Osteocyte (in vitro differentiated cells): ENCODE measurements at regions not wholly inside any gene's neighbourhood (a gene's known extent, or its start where the extent isn't known, plus 50 kb on each side); places are given as distances from the start of the nearest gene placed in this dataset.

Source experiments
- DNase-seq: peaks from one replicate; pipeline ENCODE4 v3.0.0; 2021; ENCODE audit warnings: mixed read lengths; ENCODE audit not compliant: unreplicated experiment; ENCODE audit errors: extremely low spot score
- H3K27ac Mint-ChIP-seq: one replicate; pipeline ENCODE4 v1.8.0; 2021; ENCODE audit warnings: mild to moderate bottlenecking, mixed read lengths; ENCODE audit not compliant: unreplicated experiment
- H3K27me3 Mint-ChIP-seq: one replicate; pipeline ENCODE4 v1.8.0; 2021; ENCODE audit warnings: mixed read lengths; ENCODE audit not compliant: unreplicated experiment
- H3K36me3 Mint-ChIP-seq: one replicate; pipeline ENCODE4 v1.8.0; 2021; ENCODE audit warnings: mixed read lengths; ENCODE audit not compliant: unreplicated experiment
- H3K4me1 Mint-ChIP-seq: one replicate; pipeline ENCODE4 v1.8.0; 2021; ENCODE audit warnings: mixed read lengths; ENCODE audit not compliant: unreplicated experiment
- H3K4me3 Mint-ChIP-seq: one replicate; pipeline ENCODE4 v1.8.0; 2021; ENCODE audit warnings: mild to moderate bottlenecking, moderate library complexity, mixed read lengths; ENCODE audit not compliant: unreplicated experiment
- H3K9me3 Mint-ChIP-seq: one replicate; pipeline ENCODE4 v1.8.0; 2021; ENCODE audit warnings: mixed read lengths; ENCODE audit not compliant: unreplicated experiment
- CTCF ChIP-seq: fragments of 200-600 bp; sonication (generic); IDR thresholded peaks from 2 replicates; pipeline ENCODE4 v1.5.0; 2021; ENCODE audit warnings: antibody characterized with exemption, mild to moderate bottlenecking, moderate library complexity

- Mint-ChIP-seq H3K4me1 (no peaks in the 10 kb centered on the region), H3K4me3 (no peak overlapping the region), H3K27ac (no peak overlapping the region), H3K9me3 (peaks cover 7% of the 10 kb centered on the region), H3K36me3 (no peaks in the 10 kb centered on the region), H3K27me3 (no peaks in the 10 kb centered on the region)
- DNase-seq = no peak
- no peak for TF ChIP-seq CTCF
These were observed 63.9 kb upstream of the SLITRK5 start for GRCh38 chr13:87607266-87607665.

GRCh38 chr13:87614276-87614675 is 56.9 kb upstream of the SLITRK5 start:
- no peak for TF ChIP-seq CTCF
- no peaks in the 10 kb centered on the region for H3K36me3 Mint-ChIP-seq
- no peak overlapping the region for H3K27ac Mint-ChIP-seq
- H3K4me1 Mint-ChIP-seq = no peaks in the 10 kb centered on the region
- no peak for DNase-seq
- H3K9me3 Mint-ChIP-seq = no peaks in the 10 kb centered on the region
- H3K4me3 Mint-ChIP-seq = no peak overlapping the region
- H3K27me3 Mint-ChIP-seq = no peaks in the 10 kb centered on the region
